H1 (cell line): ENCODE measurements at regions not wholly inside any gene's neighbourhood (a gene's known extent, or its start where the extent isn't known, plus 50 kb on each side); places are given as distances from the start of the nearest gene placed in this dataset.
A peak's percentile ranks its signal among the peaks of the same experiment; 100 is the strongest.

Experiments
- CTCF ChIA-PET: fragments of 300-600 bp; sonication (Branson Sonifier 250); formaldehyde crosslinking; loops from one replicate; lab custom pipeline; 2021; ENCODE audit not compliant: partially characterized antibody; lab: Charles Lee
- POLR2A ChIA-PET: fragments of 300-600 bp; sonication (Branson Sonifier 250); formaldehyde crosslinking; loops from one replicate; lab custom pipeline; 2021; ENCODE audit warnings: inconsistent platforms; ENCODE audit not compliant: partially characterized antibody; lab: Charles Lee
- DNase-seq, 2 experiments: peaks; one replicate each; pipeline versions ENCODE4 v3.0.0 to v3.0.0-alpha.2; 2010 to 2022; ENCODE audit warnings: low spot score in 2 of 2, low read depth in 1 of 2, mixed read lengths in 1 of 2
- FAIRE-seq: peaks from 2 replicates; lab custom pipeline; 2011; peaks lifted over from hg19 to GRCh38; lab: Jason Lieb, UNC
- H2AFZ ChIP-seq: 2 replicates; pipeline ENCODE4 v1.8.1; 2012; ENCODE audit warnings: low read length, inconsistent platforms
- H2AK5ac ChIP-seq: 2 replicates; pipeline ENCODE4 v1.6.1; 2013; ENCODE audit warnings: low read depth, low read length
- H2BK120ac ChIP-seq: replicated peaks from 2 replicates; pipeline ENCODE3; 2013; ENCODE audit warnings: low read depth, low read length, inconsistent platforms
- H2BK12ac ChIP-seq: 2 replicates; pipeline ENCODE4 v1.6.1; 2013; ENCODE audit warnings: low read depth, low read length
- H2BK15ac ChIP-seq: 2 replicates; pipeline ENCODE4 v1.6.1; 2013; ENCODE audit warnings: low read length
- H2BK20ac ChIP-seq: 2 replicates; pipeline ENCODE4 v1.6.1; 2013; ENCODE audit warnings: low read length
- H2BK5ac ChIP-seq: 2 replicates; pipeline ENCODE4 v1.6.1; 2013; ENCODE audit warnings: low read depth, low read length
- H3K14ac ChIP-seq: 2 replicates; pipeline ENCODE4 v1.6.1; 2013; ENCODE audit warnings: inconsistent platforms; ENCODE audit not compliant: insufficient read length
- H3K18ac ChIP-seq: 2 replicates; pipeline ENCODE4 v1.6.1; 2013; ENCODE audit warnings: low read length; ENCODE audit errors: extremely low read depth
- H3K23ac ChIP-seq: 2 replicates; pipeline ENCODE4 v1.6.1; 2013; ENCODE audit warnings: inconsistent platforms; ENCODE audit not compliant: insufficient read length
- H3K23me2 ChIP-seq: 2 replicates; pipeline ENCODE4 v1.6.1; 2013; ENCODE audit warnings: low read depth, low read length
- H3K27ac ChIP-seq: 2 replicates; pipeline ENCODE4 v1.6.1; 2011; ENCODE audit warnings: low read depth, low read length, inconsistent platforms
- H3K27me3 ChIP-seq, 4 experiments: replicated peaks in 1 of 4; 1 replicate in 1 of 4; 2 replicates in 3 of 4; pipeline versions ENCODE4 v1.6.1 to v1.8.1; 2011 to 2013; ENCODE audit warnings: low read length in 3 of 4, mild to moderate bottlenecking in 3 of 4, inconsistent platforms in 2 of 4, mixed read lengths in 2 of 4, moderate library complexity in 1 of 4; ENCODE audit not compliant: control insufficient read depth in 3 of 4, insufficient read depth in 3 of 4; ENCODE audit errors: extremely low read depth in 1 of 4
- H3K36me3 ChIP-seq, 4 experiments: 2 replicates each; pipeline versions ENCODE4 v1.6.1 to v1.8.1; 2011 to 2013; ENCODE audit warnings: mild to moderate bottlenecking in 4 of 4, low read length in 3 of 4, moderate library complexity in 2 of 4, control low read depth in 1 of 4, inconsistent platforms in 1 of 4; ENCODE audit not compliant: insufficient read depth in 4 of 4, control insufficient read depth in 2 of 4
- H3K4ac ChIP-seq: replicated peaks from 2 replicates; pipeline ENCODE3; 2013; ENCODE audit warnings: low read length, low read depth, mixed read lengths, inconsistent platforms; ENCODE audit not compliant: insufficient read length
- H3K4me1 ChIP-seq, 4 experiments: replicated peaks in 1 of 4; 1 replicate in 1 of 4; 2 replicates in 3 of 4; pipeline versions ENCODE4 v1.6.1 to v1.8.1; 2011 to 2013; ENCODE audit warnings: low read length in 3 of 4, inconsistent platforms in 2 of 4, mixed read lengths in 1 of 4; ENCODE audit not compliant: insufficient read depth in 4 of 4, control insufficient read depth in 3 of 4
- H3K4me2 ChIP-seq, 2 experiments: 2 replicates each; pipeline versions ENCODE4 v1.6.1 to v1.8.1; 2011 to 2013; ENCODE audit warnings: low read depth in 2 of 2, low read length in 2 of 2, control low read depth in 1 of 2, inconsistent platforms in 1 of 2, mild to moderate bottlenecking in 1 of 2; ENCODE audit not compliant: insufficient read depth in 1 of 2
- H3K4me3 ChIP-seq, 4 experiments: fragments of 200-600, 300-600 bp in 1 of 4; sonication (generic), shearing (Covaris generic), sonication (Bioruptor Twin) in 1 of 4; 2 replicates each; pipeline versions ENCODE4 v1.5.1 to v1.8.1; 2011 to 2016; ENCODE audit warnings: low read length in 4 of 4, low read depth in 3 of 4, control low read depth in 2 of 4, inconsistent platforms in 2 of 4, mild to moderate bottlenecking in 2 of 4, mixed read lengths in 1 of 4, moderate library complexity in 1 of 4; ENCODE audit not compliant: insufficient read depth in 2 of 4; ENCODE audit errors: extremely low read depth in 1 of 4
- H3K56ac ChIP-seq: replicated peaks from 2 replicates; pipeline ENCODE3; 2013; ENCODE audit warnings: low read depth, mild to moderate bottlenecking, mixed read lengths, low read length, inconsistent platforms; ENCODE audit not compliant: insufficient read length
- H3K79me1 ChIP-seq: 2 replicates; pipeline ENCODE4 v1.6.1; 2013; ENCODE audit warnings: low read depth, low read length, control low read depth
- H3K79me2 ChIP-seq, 2 experiments: 2 replicates each; pipeline versions ENCODE4 v1.6.1 to v1.8.1; 2012 to 2013; ENCODE audit warnings: low read length in 2 of 2, mild to moderate bottlenecking in 2 of 2, inconsistent platforms in 1 of 2; ENCODE audit not compliant: insufficient read depth in 2 of 2, control insufficient read depth in 1 of 2
- H3K9ac ChIP-seq, 4 experiments: replicated peaks in 1 of 4; 1 replicate in 1 of 4; 2 replicates in 3 of 4; pipeline versions ENCODE4 v1.6.1 to v1.8.1; 2011 to 2013; ENCODE audit warnings: low read depth in 3 of 4, low read length in 3 of 4, control low read depth in 2 of 4, mild to moderate bottlenecking in 2 of 4, moderate library complexity in 2 of 4, inconsistent platforms in 1 of 4; ENCODE audit errors: extremely low read depth in 1 of 4
- H3K9me3 ChIP-seq, 2 experiments: 2 replicates each; pipeline versions ENCODE4 v1.6.1 to v1.8.1; 2012 to 2013; ENCODE audit warnings: mild to moderate bottlenecking in 2 of 2, moderate library complexity in 2 of 2, control low read depth in 1 of 2, inconsistent platforms in 1 of 2, low read depth in 1 of 2, low read length in 1 of 2, mixed read lengths in 1 of 2; ENCODE audit not compliant: insufficient read depth in 2 of 2
- H4K20me1 ChIP-seq, 2 experiments: replicated peaks in 1 of 2; 2 replicates each; pipeline versions ENCODE3 to v1.8.1; 2011 to 2013; ENCODE audit warnings: inconsistent platforms in 2 of 2, low read length in 2 of 2, mild to moderate bottlenecking in 1 of 2; ENCODE audit not compliant: insufficient read depth in 2 of 2, control insufficient read depth in 1 of 2
- H4K5ac ChIP-seq: 2 replicates; pipeline ENCODE4 v1.6.1; 2013; ENCODE audit warnings: low read length, low read depth, mixed read lengths, inconsistent platforms; ENCODE audit not compliant: insufficient read length
- H4K8ac ChIP-seq: 2 replicates; pipeline ENCODE4 v1.8.0; 2013; ENCODE audit warnings: mild to moderate bottlenecking, moderate library complexity, low read length, inconsistent platforms; ENCODE audit not compliant: insufficient read depth; ENCODE audit errors: extremely low read depth
- H4K91ac ChIP-seq: replicated peaks from 2 replicates; pipeline ENCODE3; 2013; ENCODE audit warnings: low read length, mixed read lengths, inconsistent platforms; ENCODE audit not compliant: insufficient read length
- CREB1 ChIP-seq: IDR thresholded peaks from 2 replicates; pipeline ENCODE4 v1.6.1; 2012; ENCODE audit warnings: inconsistent platforms
- KDM5A ChIP-seq: fragments of 200-600 bp; IDR thresholded peaks from 2 replicates; pipeline ENCODE4 v1.7.1; 2012; ENCODE audit warnings: mild to moderate bottlenecking, low read length, inconsistent platforms, mixed read lengths
- SRF ChIP-seq: IDR thresholded peaks from 2 replicates; pipeline ENCODE4 v1.6.1; 2011; ENCODE audit warnings: mild to moderate bottlenecking, low read depth, low read length, moderate library complexity
- USF2 ChIP-seq: IDR thresholded peaks from 2 replicates; pipeline ENCODE4 v1.6.1; 2011; ENCODE audit warnings: low read length, improper control_type of control experiment
- WGBS, 2 experiments: shearing (Covaris generic) in 1 of 2; methylation state at CpG; one replicate each; pipeline versions ENCODE4 v1.1.6 to v1.1.7; 2013 to 2015; ENCODE audit warnings: low lambda C conversion rate in 2 of 2, mixed read lengths in 2 of 2, inconsistent platforms in 1 of 2, low coverage in 1 of 2, missing lambda C conversion rate in 1 of 2; ENCODE audit not compliant: insufficient replicate concordance in 2 of 2, insufficient coverage in 1 of 2, insufficient read length in 1 of 2; ENCODE audit errors: extremely low coverage in 1 of 2, missing lambda C conversion rate in 1 of 2; 5-methylcytosine and 5-hydroxymethylcytosine counted together

GRCh38 chr14:34220378-34220706 lies 241.7 kb downstream of the SPTSSA start:
- no peak overlapping the region for H3K56ac ChIP-seq
- POLR2A ChIA-PET = no interaction called here
- H3K27me3 ChIP-seq = no peaks in the 10 kb centered on the region
- no peak overlapping the region for H3K4ac ChIP-seq
- H3K36me3 ChIP-seq = no peaks in the 10 kb centered on the region
- no peak overlapping the region for H3K27ac ChIP-seq
- H3K4me3 ChIP-seq = no peak overlapping the region
- H3K23ac ChIP-seq = peak overlapping the region; percentile 92
- no peaks in the 10 kb centered on the region for H3K23me2 ChIP-seq
- FAIRE-seq (no peak), DNase-seq (no peak)
- H2BK5ac ChIP-seq = no peak overlapping the region
- peaks cover 0 to 6% (median 0%) of the 10 kb centered on the region in 4 experiments; a peak in 2 of 7 replicates for H3K4me1 ChIP-seq
- no peak overlapping the region for H3K4me2 ChIP-seq
- H2AK5ac ChIP-seq = no peak overlapping the region
- no peak overlapping the region for H4K8ac ChIP-seq
- H4K5ac ChIP-seq = no peak overlapping the region
- CTCF ChIA-PET = interaction anchor here (0.6 to 1.7 kb wide), 5 partner anchors 19 to 1509 kb away, joined by 3 to 6 read pairs (median 3); no protein-coding TSS in a partner anchor
- WGBS, 2 experiments = 48% methylated on average over 2 of the region's 2 CpGs; no CpG with 5 or more reads in 1 of the 2 experiments
- H2BK120ac ChIP-seq = no peak overlapping the region
- H3K9ac ChIP-seq = no peak overlapping the region
- H2BK20ac ChIP-seq = no peak overlapping the region
- H2BK15ac ChIP-seq = no peak overlapping the region
- no peaks in the 10 kb centered on the region for H3K9me3 ChIP-seq
- no peaks in the 10 kb centered on the region for H3K79me2 ChIP-seq
- H3K79me1 ChIP-seq = no peaks in the 10 kb centered on the region; the same call in 1 of the 2 replicates
- no peak overlapping the region for H4K91ac ChIP-seq
- H3K14ac ChIP-seq = no peak overlapping the region
- no peak overlapping the region for H3K18ac ChIP-seq
- no peak overlapping the region for H2BK12ac ChIP-seq
- no peak overlapping the region for H2AFZ ChIP-seq
- H4K20me1 ChIP-seq = no peaks in the 10 kb centered on the region
- TF ChIP-seq CREB1 = no peak
- no peak for TF ChIP-seq SRF
- TF ChIP-seq USF2 = no peak
- no peak for TF ChIP-seq KDM5A
